GM18519 (cell line): ENCODE measurements at regions not wholly inside any gene's neighbourhood (a gene's known extent, or its start where the extent isn't known, plus 50 kb on each side); places are given as distances from the start of the nearest gene placed in this dataset.
"Not testable (repeated sequence)": the region's sequence is repeated elsewhere in the genome, so short reads cannot be mapped to it uniquely, and the experiment has no call there.

Experiments used
- ATAC-seq: cut with Tn5 transposase; IDR thresholded peaks from one replicate; pipeline ENCODE4 v1.9.1; 2021; ENCODE audit warnings: mild to moderate bottlenecking, moderate library complexity; ENCODE audit not compliant: unreplicated experiment, low FRiP score

GRCh38 chr5:93941897-93942296 is 200.5 kb upstream of the POU5F2 start:
- no peak for ATAC-seq

- ATAC-seq: not testable (repeated sequence)
Measured at GRCh38 chr5:93933269-93933668, 191.9 kb upstream of the POU5F2 start.

GRCh38 chr5:93930098-93930497 is 188.7 kb upstream of the POU5F2 start:
- ATAC-seq: no peak

- no peak for ATAC-seq
Measured at GRCh38 chr5:93929131-93929530, 187.7 kb upstream of the POU5F2 start.

DNA sequence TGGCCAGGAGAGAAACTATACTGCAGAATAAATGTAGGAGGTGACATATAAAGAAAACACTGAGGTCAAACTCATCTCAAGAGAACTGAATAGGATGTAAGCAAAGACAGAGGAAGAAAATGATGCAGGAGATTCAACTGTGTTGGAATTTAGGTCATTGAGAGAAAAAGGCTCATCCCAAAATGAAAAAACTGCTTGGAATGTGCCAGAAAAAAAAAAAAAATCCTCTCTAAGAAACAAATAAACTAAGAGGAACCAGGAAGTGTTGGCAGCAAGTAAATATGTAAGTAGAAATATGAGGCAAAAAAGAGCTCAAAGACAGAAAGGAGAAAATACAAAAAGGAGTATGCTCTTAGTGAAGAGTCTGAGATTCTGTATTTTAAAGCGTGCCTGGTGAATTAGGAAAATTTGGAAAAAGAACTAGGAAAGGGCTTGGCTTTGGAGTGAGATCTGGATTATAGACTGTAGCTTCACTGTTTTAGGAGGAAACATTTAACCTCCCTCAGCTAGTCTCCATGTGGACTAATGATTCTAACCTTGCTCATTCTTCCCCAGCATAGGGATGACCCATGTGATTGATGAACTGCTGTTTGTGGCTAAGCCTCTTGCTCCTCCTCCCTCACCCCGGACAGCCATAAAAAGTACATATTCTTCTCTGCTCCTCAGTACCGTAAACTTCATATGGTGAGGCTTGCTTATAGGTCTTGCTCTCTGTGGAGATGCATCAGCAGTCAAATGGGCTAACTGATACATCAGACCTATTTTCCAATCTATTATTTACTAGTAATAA is 185.6 kb upstream of the POU5F2 start:
- ATAC-seq: no peak

DNA sequence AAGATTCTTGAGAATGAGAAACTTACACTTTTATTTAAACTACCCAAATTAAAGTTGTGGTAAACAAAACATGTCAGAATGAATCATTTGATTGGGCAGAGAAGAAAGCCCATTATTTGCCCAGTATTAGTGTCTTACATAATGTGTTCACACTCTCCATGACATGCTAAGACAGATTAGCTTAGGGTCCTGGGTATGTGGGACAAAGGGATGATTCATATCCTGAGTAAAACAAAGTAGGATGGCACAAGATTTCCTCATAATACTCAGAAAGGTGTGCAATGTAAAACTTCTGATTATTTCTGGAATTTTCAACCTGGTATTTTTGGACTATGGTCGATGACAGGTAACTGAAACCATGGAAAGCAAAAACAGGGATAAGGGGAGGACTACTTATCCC is 183.9 kb upstream of the POU5F2 start:
- no peak for ATAC-seq

DNA sequence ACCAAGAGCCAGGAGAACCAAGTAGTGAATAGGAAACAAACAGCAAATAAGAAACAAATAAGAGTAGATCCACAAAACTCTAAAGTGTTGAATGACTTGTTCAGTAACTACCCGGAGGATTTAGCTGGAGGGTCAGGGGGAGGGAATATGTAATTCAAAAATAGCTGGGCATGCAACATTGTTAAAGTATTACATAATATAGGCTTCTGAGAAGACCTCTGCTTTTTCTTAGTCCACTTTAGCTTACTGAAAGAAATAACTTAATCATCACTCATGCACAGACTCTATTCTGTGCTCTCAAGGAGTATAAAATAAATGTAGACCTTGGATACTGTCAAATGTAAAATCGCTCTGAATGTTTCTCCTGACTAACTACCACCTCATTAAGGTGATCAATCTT is 183.2 kb upstream of the POU5F2 start:
- ATAC-seq: no peak

GRCh38 chr5:93922551-93922950 is 181.2 kb upstream of the POU5F2 start:
- no peak for ATAC-seq

GRCh38 chr5:93921001-93921400 is 179.6 kb upstream of the POU5F2 start:
- ATAC-seq: no peak

- ATAC-seq: no peak
Measured at GRCh38 chr5:93916872-93917271, 175.5 kb upstream of the POU5F2 start.

GRCh38 chr5:93915142-93915553 is 173.7 kb upstream of the POU5F2 start:
- peak; percentile 83 for ATAC-seq

GRCh38 chr5:93911609-93912008 is 170.2 kb upstream of the POU5F2 start:
- no peak for ATAC-seq

GRCh38 chr5:93909356-93909755 is 168.0 kb upstream of the POU5F2 start:
- ATAC-seq: no peak

- ATAC-seq: no peak
Measured at GRCh38 chr5:93904917-93905316, 163.5 kb upstream of the POU5F2 start.

DNA sequence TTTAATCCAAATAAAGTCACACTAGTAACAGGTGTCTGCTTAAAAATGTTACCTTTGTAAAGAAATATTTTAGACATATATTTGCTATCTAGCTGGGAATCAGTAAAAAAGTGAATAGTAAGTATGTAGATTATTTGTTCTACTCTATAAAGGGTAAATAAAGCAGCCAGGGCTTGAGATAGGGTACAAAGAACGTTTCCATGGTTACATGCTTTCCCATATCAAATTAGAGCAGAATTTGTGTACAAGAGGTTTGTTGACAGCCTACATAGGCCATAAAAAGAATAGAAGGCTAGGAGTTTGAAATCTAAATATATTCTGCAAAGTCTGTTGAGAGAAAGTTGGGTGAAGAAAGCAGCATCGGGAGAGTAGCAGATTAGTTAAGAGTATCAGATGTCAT is 160.9 kb upstream of the POU5F2 start:
- ATAC-seq: no peak

DNA sequence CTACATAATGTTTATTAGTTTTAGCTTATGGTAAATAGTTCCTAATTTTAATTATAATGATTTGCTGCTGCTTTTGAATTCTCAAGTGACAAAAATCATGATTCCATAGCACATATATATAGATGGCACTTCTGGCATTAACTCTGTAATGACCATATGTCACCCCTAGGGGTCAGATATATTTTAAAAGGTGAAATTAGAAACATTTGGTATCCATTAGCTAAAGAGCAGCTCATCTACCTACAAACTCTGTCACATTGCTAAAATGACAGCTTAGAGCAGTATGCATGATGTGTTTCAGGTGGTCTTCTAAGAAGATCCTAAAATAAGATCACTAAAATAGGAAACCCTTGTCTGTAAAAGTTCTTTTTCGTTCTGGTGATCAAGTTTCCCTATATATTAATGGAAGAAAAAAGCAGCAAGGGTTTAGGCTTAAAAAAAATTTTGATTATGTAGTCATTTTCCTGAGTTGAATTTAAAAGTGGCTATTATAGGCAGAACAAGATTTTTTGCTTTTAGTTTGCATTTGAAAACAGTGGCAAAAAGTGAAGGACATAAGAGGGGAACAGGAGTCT is 157.7 kb upstream of the POU5F2 start:
- ATAC-seq: peak; percentile 82

GRCh38 chr5:93894601-93895354 is 153.4 kb upstream of the POU5F2 start:
- ATAC-seq: no peak

GRCh38 chr5:93893075-93893474 is 151.7 kb upstream of the POU5F2 start:
- ATAC-seq: no peak

DNA sequence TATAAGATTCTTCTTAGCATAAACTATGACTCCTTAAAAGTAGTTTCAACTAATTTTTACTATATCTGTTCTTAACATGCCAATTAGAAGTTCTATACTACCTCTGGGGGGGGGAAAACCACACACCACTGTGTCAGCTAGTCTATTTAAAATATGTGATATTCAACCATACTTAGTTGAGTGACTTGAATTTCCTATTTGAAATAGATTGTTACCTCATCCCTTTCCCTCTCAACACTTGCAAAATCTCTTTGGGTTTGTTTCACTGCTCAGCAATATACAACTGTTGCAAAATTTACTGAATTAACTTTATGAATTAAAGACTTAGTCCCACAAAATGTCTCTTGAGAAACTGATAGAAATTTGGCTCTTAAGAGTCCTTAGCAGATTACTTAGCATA is 151.1 kb upstream of the POU5F2 start:
- no peak for ATAC-seq

DNA sequence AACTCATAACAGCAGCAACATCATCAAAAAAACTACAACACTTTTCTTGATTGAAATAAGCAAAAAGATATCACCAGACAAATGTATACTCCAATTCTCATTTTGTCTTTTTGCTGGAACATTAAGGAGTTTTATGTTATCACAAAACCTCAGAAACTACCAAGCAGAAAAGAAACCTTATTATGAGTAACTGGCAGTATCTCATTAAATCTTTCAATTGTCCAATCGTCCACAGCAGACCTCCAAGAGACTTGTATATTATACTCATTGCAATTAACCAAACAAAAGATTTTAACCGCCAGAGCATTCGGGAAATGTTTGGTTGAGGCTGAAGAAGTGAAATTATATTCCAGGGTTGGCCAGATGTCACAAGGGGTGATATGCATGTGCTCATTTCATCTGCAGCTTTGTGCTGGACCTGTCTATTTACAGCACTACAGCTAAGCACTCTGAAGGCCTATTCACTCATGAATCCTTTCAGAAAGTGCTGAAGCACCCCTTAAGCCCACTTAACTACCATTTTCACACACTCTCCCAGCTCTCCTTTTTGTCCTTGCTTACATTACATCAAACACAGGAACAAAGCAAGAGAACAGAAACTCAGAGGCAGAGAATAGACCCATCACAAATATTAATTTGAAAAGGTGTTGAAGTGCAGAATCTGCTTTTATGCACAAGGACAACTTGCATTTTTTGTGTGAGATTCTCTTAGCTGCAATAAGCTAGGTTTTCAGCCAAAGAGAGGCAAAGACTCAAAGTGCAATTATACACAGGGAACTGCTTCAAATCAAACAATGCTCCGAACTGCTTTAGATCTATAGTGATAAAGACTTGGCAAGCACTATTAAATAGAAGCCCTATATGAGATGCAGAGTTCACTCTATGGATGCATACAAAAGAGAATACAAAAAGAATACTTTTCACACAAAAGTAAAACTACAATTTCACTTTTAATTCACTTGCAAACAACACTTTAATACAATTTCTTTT is 150.4 kb upstream of the POU5F2 start:
- no peak for ATAC-seq
